ENCODE measurements at regions not wholly inside any gene's neighbourhood (a gene's known extent, or its start where the extent isn't known, plus 50 kb on each side); places are given as distances from the start of the nearest gene placed in this dataset.
A peak's percentile ranks its signal among the peaks of the same experiment; 100 is the strongest.
"Not testable (repeated sequence)": the region's sequence is repeated elsewhere in the genome, so short reads cannot be mapped to it uniquely, and the experiment has no call there.

DNA sequence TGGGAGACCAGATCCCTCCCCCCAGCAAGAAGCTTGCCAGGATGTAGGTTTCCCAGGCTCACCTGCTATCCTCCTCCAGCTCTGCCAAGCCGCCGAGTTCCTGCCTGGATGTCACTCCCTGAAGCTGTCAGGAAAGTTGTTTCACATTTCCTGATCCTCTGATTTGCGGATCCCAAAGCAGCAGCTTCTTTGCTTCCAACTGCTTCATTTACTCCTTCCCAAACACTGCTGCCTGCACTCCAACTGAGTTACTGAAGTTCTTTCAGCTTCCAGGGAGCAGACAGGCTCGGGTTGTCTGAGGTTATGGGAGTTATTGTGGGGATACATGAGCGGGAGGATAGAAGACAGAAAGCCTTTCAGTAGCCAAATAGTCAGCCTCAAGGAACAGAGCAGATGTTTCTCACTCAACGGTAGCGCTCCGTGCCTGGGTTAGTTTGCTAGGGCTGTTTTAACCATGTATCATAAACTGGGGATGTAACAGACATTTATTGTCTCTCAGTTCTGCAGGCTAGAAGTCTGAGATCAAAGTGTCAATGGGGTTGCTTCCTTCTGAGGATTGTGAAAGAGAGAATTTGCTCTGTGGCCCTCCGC lies 516.0 kb downstream of the REEP3 start:
- peak; percentile 21 for DNase-seq

DNA sequence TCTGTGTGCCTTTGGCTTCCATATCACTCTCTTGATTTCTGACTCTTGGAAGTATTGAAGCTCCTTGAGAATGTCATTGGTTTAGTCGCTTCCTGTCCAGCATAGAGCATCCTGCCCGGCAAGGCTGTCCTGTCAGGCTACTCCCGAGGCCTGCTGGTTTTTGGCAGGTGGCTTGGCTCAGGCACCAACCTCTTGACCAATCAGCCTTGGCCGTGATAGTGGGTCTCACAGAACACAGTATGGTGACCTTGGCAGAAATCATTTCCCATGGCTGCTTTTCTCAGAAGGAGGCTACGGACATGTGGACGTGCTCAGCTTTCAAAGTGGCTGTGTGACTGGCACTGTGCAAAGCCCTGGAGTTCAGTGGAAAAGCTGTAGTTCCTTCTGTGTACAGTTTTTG lies 516.9 kb downstream of the REEP3 start:
- no peak for DNase-seq

DNA sequence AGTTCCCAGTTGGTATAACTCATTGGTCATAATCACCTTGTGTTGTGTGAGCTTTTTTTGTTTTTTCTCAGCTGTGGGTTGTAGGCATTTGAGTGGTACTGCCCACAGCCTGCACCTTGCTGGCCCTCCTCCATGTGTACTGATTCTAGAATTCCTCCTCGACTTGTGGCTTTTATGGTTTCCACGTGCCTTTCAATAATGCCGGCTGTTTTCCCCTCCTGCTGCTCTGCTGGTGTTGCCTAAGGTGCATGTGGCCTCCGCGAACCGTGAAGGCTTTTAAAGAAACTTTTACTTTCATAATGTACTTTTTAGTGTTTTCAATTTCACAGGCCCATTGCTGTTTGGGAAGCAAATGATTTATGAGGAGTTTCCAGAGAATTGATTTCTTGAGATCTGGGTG lies 518.0 kb downstream of the REEP3 start:
- no peak for DNase-seq

DNA sequence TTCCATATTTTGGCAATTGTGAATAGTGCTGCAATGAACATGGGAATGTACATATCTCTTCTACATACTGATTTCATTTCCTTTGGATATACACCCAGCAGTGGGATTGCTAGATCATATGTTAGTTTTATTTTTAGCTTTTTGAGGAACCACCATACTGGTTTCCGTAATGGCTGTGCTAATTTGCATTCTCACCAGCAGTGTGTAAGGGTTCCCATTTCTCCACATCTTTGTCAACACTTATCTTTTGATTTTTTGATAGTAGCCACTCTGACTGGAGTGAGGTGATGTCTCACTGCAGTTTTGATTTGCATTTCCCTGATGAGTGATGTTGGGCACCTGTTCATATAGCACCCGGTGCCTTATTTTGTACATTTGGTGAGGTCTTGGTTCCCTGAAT lies 519.6 kb downstream of the REEP3 start:
- no peak for DNase-seq

DNA sequence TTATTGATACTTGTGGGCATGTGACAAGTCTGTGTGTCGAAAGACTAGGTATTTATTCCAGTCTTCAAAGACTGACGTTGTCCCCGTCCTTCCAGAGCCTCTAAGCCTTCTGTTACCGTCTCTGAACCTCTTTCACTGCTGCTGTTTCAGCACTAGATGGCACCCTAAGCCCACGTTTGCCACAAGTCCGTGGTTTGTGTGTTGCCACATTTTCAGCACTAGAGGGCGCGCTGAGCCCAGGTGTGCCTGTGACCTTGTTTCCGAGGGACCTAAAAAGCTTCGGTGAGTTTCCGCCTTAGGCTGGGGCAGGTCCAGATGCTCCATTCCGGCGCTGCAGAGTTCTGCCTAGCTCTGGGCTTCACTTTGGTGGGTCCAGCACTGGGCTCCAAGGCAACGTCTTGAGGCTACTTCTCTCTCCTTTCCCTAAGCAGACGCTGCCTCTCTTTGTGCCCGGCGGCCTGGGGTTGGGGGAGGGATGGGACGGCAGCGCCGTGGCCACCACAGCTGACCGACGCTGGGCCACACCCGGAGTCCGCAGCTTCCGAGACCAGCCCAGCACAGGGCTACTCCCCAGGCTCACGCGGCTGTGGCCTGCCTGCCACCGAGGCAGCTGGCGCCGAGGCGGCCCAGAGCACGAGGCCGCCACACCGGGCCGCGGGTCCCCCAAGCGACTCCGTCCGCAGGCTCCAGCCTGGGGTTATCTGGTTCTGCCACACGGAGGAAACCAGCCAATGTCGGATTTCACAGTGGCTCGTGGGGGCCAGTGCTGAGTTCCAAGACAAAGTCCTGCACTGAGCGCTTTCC lies 520.2 kb downstream of the REEP3 start:
- peak; percentile 91 for DNase-seq

DNA sequence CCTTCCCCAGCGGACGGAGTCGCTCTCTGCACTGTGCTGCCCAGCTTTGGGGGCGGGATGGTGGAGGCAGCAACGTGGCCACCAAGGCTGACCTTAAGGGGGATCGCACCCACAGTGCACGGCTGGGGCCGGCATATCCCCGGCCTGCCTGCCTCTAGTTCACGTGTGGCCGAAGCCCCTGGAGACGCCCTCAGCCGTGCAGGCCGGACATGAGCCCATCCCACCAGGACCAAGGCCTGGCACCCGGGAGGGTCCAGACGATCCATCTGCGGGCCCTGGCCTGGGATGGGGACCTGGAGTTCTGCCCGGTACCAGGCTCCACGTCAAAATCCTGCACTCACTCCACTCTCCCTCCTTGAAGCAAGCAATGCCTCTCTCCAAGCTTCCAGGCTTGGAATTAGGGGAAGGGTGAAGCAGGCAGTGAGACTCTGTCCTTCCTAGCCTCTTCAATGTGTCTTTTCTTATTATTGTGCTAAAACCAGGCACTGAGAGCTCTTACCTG lies 520.8 kb downstream of the REEP3 start:
- DNase-seq: no peak

DNA sequence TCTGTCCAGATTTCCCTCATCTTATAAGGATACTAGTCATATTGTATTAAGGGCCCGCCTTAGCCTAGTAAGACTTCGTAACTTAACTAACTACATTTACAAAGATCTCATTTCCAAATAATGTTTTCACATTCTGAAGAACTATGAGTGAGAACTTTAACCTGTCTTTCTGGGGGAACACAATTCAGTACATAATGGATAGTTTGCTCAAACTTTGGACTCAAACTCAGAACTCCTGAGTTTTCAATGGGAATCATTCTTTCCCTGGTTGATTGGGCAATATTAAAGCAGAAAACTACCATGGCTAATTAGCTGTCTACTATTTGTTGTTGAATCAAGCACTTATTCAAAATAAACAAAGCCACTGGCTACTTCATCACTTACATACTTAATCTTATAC lies 522.9 kb downstream of the REEP3 start:
- DNase-seq: no peak

DNA sequence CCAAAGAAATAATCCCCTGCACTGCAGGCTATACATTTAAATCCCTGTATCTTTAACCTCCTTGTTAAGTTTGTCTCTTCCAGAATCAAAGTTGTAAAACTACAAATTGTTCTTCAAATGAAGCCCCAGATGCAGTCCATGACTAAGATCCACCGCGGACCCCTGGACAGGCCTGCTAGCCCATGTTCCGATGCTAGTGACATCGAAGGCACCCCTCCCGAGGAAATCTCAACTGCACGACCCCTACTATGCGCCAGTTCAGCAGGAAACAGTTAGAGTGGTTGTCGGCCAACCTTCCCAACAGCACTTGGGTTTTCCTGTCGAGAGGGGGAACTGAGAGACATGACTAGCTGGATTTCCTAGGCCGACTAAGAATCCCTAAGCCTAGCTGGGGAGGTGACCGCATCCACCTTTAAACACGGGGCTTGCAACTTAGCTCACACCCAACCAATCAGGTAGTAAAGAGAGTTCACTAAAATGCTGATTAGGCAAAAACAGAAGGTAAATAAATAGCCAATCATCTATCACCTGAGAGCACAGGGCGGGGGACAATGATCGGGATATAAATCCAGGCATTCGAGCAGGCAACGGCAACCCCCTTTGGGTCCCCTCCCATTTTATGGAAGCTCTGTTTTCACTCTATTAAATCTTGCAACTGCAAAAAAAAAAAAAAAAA lies 523.9 kb downstream of the REEP3 start:
- not testable (repeated sequence) for DNase-seq

DNA sequence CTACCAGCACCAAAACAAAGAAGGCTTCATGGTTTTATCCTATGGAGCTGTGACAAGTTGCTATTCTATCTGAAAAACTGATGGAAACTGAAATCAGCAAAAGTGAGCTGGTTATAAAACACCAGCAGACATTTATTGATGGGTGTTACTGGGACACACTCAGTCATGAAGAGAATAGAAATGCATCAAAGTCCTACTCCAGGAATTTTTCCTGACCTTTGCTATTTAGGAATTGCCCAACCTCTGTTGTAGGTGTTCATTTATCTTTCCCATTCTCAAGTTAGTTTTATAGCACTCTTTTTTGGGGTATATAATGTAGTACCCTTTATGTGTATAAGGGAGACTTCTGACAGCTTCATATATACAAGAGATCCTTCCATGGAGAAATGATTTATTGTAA lies 533.2 kb downstream of the REEP3 start:
- DNase-seq: no peak

DNA sequence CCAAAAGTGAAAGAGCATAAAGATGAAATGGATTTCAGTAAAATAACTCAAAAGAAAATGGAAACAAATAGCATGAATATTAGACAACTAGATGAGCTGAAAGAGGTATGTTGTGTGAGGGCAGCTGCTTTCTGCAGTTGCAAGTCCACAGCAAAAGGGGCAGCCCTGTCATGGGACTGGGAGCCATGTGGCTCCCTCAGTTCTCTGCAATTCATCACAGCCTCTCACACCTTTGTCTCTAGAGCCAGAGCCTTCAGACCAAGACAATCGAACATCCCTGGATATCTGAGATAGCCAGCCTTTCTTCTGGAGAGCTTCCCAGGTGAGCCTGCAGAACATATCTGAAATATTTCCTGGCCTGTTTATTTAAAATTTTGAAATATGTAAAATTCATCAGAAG lies 538.7 kb downstream of the REEP3 start:
- no peak for DNase-seq

DNA sequence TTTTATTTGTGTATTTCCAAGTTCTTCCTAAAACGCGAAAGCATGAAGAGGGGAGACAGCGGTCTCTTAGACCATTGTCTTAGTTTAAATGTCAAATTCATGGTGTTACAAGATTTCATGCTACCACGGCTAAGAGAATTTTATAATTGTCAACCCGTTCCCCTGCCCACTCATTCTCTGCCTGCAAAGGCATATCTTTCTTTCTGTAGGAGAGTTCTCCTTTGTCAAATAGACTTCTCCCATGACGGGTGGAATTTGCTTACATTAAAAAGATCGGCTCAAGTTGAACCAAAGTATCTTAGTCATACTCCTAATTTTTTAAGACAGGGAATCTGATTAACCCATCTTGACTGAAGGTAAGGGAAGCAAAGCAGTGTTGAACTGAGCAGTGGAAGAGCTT lies 539.2 kb downstream of the REEP3 start:
- DNase-seq: no peak

DNA sequence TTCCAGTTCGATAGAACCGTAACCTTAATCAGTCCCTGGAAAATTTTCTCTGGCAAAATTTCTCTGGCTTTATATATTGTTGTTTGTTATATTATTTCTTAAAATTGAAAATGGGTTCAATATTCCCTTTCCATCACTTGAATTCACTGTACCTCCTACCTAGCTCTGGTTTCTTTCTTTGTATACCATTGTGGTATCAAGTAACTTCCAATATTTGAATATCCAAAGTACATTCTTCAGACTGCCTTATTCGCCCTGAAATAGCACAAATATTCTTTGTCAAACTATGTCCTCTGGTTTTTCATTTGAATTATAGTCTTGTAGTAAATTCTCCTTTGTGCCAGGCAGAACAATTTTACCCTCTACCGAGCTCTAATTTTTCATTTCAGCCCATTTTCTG lies 541.6 kb downstream of the REEP3 start:
- DNase-seq: no peak

DNA sequence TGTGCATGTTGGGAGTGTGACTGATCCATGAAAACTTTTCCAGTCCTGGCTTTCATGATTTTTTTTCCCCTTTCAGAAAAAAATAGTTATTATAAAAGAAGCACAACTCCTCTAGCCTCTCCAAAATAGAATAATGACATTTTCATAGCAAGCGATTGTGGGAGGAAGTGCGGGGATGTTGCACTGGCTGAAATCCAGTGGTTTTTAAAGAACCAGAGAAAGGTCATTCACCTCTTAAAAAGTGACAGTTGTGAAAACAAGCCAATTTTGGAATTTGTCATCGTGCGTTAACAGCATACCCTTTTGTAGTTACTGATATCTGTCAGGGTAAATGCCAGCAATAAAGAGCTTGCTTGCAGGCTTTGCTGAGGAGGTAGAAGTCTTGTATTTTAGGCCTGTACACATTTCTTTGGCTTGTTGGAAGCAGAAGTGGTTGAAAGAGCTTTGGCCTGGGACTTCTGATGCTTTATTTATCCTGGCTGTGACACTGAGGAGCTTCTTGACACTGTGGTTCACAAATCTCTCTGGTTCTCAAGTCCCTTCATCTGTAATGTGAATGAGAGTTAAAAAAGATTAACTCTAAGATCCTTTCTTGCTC lies 545.9 kb downstream of the REEP3 start:
- no peak for DNase-seq

DNA sequence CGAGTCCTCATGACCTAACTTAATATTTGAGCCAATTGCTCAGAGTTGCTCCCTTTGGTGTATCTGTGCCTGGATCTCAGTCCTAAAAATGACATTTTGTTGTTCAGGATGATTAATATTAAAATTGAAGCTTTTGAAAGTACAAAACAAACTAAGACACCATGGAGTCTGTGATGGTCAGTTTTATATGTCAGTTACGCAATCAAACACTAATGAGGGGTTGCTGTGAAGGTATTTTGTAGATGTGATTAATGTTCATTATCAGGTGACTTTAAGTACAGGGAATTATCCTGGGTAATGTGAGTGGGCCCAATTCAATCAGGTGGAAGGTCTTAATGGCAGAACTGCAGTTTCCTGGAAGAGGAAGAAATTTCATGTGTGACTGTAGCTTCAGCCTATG lies 546.7 kb downstream of the REEP3 start:
- DNase-seq: no peak

DNA sequence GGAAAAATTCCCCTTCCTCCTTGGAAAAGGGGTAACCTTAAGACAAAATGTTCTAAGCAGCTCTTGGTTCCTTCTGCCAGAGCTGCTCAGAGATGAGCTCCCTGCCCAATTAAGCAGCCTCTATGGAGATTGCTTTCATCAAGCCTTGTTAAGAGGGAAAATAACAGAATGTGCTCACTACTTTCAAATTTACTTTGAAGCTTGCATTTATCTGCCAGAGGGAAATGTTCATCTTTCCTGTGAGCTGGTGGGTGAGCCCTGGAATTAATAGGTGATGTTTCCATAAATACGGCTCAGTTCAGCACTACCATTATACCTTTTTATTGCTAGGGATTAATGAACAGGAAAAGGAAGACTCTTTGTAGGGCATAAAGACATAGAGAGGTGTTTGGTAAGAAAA lies 549.0 kb downstream of the REEP3 start:
- no peak for DNase-seq

DNA sequence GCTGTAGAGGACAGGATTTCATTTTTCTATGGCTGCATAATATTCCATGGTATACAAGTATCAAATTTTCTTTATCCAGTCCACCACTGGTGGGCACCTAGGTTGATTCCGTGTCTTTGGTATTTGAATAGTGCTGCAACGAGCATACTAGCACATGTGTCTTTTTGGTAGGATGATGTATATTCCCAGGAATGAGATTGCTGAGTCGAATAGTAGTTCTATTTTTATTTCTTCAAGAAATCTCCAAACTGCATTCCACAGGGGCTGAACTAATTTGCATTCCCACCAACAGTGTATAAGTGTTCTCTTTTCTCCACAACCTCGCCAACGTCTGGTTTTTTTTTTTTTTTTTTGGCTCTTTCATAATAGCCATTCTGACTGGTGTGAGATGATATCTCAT lies 550.0 kb downstream of the REEP3 start:
- no peak for DNase-seq

DNA sequence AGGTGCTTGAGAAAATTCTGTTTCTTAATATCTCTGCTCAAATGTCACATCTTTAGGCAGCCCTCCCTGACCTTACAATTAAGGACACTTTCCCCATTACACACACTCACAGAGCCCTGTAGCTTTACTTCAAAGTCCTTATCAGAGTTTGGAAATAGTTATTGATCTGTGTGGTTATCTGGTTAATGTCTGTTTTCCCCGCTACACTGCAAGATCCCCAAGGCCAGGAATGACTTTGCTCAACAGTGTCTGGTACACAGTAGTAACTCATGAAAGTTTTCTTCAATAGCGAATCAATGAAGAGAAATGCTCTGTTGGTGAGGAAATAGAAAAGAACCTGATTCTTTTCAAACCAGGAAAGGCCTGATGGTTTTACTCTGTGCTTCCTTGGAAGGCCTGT lies 554.4 kb downstream of the REEP3 start:
- DNase-seq: no peak

DNA sequence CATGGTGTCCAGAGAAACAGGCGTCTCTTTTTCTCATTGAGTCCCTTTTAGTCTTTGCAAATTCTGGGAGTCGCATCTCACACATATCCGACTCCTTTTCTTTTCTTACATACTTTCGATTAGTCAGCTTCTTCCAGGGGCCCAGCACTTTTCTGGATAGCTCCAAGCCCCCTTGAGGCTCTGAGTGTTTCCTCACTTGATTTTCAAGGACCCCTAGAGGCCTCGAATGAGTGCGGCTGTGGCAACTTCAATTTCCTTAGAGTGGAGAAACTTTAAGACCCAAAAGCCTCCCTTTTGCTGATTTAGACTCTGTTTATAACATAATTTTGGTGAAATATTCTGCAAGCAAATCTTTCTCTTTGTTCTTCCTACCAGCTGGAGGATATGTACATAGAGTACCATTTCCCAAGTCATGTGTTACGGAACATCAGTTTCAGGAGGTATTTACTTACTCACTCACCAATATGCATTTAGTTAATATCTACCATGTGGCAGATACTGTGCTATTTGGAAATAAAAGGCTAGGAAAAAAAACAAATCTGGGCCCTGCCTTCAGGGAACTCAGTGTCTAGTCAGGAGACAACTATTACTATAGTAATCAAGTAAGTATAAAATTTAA lies 555.2 kb downstream of the REEP3 start:
- no peak for DNase-seq

DNA sequence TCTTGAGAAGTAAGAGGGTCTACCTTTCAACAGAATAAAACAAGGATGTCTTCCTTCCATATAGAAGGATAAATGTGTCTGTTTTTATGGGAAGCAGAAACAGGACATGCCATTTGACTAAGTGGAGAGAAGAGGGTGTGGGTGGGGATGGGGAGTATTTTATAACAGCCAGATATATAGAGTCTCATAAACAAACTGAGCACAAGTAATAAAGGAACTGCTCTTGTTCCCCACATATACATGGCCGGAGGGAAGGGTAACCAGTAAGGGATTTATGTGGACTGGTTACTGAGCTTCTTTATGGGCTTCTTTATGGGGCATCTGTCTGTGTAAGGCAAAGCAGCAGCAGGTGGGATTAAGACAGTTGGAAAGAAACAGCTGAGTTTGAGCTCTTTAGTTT lies 558.1 kb downstream of the REEP3 start:
- DNase-seq: no peak

DNA sequence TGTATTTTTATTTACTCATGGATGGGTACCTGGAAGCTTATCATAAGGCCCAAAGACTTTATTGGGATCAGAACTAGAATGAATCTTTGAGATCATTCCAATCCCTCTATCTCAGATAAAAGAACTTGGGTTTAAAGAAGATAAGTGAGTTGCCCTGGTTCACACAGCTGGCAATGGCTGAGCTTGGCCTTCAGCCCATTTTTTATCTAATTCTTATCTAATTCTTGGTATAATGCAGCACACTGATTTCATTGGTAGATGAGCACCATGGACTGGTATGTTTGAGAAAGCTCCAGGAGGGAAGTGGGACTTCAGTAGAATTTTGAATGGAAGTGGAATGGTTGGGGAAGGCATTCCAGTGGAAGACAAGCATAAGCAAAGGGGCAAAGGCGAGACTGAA lies 558.9 kb downstream of the REEP3 start:
- DNase-seq: no peak

DNA sequence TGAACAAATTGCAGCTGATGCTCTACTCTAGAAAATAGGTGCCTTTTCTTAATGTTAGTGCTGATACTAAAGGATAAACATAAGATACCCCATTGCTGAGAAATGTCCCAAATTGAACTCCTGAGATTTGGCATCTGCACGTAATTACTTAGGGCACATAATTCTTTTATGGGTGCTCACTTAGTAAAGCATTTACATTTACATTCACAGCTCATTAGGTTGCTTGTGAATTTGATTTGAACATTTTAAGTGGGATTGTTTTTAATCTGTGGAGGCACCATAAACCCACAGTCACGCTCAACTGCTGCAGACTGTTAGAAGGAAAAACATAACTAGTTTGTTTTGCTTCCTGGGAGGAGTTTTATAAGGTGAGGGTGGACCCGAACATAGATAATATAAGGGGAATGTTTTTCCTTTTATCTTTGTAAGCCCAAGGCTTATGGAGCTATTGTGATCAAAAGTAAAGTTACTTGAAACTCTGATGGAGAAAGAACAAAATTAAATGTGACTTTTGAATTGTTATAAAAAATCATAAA lies 560.8 kb downstream of the REEP3 start:
- DNase-seq: no peak

DNA sequence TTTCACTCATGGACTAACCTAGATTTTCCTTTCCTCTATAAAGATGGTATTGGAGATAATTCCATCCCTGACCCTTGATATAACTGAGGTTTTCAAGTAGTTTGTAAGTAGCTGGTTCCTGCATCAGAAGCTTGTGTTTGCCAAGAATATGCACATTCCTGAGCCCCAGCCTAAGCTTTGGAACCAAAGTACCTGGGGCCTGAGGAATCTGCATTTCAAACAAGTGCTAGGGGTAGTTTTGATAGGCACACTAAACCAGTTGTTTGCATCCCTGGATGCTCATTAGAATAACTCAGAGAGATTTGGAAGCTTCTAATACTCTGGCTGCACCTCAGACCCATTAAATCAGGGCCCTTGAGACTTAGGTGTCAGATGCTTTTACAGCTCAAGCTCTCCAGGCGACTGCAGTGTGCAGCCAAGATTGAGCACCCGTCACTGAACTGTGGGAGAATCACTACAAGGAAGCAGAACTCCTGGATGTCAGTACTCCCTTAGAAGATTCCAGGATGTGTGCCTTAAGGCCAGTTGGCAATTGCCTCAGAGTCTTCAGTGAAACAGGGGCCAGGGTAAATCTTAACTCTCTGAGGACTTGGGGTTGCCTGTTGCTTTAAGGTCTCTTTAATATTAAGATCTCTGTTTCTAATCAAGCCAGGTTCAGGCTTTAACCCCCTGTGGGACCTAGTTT lies 565.0 kb downstream of the REEP3 start:
- no peak for DNase-seq
